ENCODE measurements at regions not wholly inside any gene's neighbourhood (a gene's known extent, or its start where the extent isn't known, plus 50 kb on each side); places are given as distances from the start of the nearest gene placed in this dataset.
A peak's percentile ranks its signal among the peaks of the same experiment; 100 is the strongest.

DNA sequence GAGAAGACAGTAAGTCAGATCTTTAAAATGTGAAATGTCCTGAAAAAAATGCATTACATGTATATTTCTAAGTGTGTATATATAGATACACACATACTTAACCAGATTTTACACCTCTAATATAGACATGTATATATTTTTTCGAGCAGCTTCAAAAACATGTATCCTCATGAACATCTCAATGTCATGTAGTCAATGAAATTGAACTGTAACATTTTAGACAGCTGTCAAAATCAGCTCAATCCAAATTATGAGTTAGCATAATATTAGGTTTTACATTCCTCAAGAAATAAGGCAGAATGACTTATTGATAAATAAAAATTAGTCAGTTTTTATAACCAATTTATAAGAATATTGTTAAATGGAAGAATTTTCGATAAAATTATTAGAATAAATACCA lies 665.7 kb downstream of the BRINP3 start:
- no peak for DNase-seq

GRCh38 chr1:189816558-189816957 lies 661.1 kb downstream of the BRINP3 start:
- DNase-seq: no peak

GRCh38 chr1:189819751-189820150 lies 657.9 kb downstream of the BRINP3 start:
- DNase-seq: no peak

DNA sequence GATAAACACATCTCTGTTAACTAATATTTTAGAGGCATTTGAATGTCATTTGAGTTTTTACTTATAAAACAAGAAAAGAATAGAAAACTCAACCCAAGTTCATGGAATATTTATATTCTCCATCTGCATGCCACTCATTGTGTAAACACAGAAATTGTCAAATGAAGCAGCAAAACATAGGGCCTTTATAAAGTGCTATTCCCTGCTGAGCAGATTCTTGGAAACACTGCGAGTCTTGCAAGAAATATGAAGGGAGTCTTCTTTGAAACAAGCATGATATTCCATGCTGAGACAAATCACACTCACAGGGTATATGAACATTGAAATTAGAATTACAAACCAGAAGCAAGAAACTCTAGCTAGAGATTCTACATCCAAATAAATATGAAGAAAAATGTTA lies 655.8 kb downstream of the BRINP3 start:
- DNase-seq: no peak

DNA sequence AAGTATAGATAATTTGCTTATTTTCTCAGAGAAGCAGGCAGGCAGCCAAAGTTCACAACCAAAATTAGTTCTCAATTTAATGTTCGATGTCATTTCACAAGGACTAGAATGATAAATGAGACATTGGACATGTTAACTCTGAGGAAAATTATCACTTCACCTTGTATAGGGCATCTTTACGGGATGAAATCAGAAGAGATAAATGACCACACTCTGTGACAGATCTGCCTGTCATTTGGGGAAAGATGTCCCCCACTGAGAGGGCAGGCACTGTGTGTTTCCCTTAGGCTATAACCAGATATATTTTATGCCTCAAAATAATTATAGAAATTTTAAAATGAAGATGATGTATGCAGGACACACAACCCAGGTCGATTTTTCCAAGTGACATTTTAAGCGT lies 642.9 kb downstream of the BRINP3 start:
- DNase-seq: no peak

GRCh38 chr1:189847613-189848012 lies 630.1 kb downstream of the BRINP3 start:
- DNase-seq: no peak

GRCh38 chr1:189851806-189852367 lies 625.8 kb downstream of the BRINP3 start:
- DNase-seq: no peak

- DNase-seq: no peak
Observed at GRCh38 chr1:189859385-189859977, 618.2 kb downstream of the BRINP3 start.

GRCh38 chr1:189866606-189867005 lies 611.1 kb downstream of the BRINP3 start:
- no peak for DNase-seq

DNA sequence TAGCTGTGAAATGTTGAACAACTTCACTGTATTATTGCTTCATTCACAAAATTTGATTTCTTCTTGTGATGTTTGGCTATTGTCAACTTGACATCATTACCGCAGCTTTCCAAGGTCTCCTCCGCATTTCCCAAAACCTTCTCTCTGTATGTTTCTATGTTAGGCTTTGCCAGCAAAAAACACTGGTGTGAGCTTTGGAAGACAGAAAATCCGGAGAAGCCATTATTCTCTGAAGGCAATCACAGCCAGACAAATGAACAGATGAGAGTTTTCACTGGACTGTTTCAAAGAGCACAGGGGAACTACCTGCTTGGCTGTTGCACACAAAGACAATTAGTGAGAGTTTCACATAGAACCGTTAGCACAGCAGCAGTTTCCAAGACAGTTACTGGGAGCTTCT lies 609.6 kb downstream of the BRINP3 start:
- peak; percentile 34 for DNase-seq

DNA sequence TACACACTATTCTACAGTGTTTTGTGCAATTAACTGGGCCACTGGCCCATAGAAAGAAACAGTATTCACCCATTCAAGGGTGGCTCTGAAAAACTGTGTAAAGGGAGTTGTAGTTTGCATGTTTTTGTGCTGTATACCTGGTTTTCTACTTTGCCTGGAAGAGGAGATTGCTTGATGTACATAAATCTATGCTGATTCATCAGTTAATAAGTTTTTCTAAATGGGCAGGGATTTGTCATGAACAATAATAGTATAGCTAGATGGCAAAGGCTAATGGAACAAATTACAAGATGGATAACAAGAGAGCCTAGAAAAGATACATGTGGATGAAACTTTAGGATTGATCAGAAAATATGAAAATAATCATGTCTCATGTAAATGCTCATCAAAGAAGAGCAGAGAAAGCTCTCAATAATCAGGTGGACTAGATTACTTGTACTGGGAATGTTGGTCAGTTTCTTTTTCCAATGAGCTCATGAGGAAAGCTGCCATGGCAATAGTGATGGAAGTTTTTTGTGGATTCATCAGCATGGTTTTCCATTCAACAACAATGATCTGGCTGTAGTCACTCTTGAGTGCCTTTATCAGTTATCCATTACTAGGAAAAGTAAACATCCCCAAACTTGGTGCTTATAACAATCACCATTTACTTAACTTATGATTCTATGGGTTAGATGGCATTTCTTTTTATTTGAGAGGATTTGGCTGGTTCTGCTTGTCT lies 602.8 kb downstream of the BRINP3 start:
- no peak for DNase-seq

GRCh38 chr1:189880135-189880534 lies 597.5 kb downstream of the BRINP3 start:
- no peak for DNase-seq

- DNase-seq: no peak
Observed at GRCh38 chr1:189899686-189900425, 577.8 kb downstream of the BRINP3 start.

DNA sequence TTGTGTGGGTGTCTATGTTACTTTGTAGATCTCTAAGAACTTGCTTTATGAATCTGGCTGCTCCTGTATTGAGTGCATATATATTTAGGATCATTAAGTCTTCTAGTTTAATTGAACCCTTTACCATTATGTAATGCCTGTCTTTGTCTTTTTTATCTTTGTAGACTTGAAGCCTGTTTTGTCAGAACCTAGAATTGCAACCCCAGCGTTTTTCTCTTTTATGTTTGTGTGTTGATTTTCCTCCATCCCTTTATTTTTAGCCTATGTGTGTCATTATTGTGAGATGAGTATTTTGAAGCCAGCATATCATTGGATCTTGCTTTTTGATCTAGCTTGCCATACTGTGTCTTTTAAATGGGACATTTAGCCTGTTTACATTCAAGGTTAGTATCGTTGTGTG lies 573.2 kb downstream of the BRINP3 start:
- DNase-seq: no peak

- no peak for DNase-seq
Observed at GRCh38 chr1:189908113-189908512, 569.6 kb downstream of the BRINP3 start.

GRCh38 chr1:189921613-189922012 lies 556.1 kb downstream of the BRINP3 start:
- no peak for DNase-seq

- no peak for DNase-seq
Observed at GRCh38 chr1:189927641-189928040, 550.0 kb downstream of the BRINP3 start.

DNA sequence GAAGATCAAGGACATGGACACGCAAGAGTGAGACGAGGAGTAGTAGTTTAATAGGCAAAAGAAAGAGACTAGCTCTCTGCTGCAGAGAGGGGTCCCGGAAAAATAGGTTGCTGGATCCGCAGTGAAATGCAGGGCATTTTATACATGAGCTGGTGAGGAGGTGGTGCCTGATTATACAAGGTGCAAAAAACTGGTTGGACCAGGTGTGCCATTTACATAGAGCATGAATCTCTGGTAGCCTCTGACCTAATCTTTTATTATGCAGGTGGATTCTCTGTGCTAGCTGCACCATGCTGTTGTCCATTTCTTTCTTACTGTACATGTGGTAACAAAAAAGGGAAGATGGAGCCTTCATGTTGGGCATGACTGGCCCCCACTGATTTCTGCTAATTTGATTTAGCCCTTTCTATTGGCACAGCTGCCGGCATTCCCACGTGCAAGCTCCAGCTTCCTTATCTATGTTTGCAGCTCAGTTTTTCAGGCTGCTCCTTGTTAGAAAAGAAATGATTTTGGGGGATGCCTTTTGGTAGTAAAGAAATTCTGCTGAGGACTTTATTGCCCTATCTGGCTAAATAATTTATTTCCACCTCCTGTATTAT lies 548.1 kb downstream of the BRINP3 start:
- DNase-seq: no peak

DNA sequence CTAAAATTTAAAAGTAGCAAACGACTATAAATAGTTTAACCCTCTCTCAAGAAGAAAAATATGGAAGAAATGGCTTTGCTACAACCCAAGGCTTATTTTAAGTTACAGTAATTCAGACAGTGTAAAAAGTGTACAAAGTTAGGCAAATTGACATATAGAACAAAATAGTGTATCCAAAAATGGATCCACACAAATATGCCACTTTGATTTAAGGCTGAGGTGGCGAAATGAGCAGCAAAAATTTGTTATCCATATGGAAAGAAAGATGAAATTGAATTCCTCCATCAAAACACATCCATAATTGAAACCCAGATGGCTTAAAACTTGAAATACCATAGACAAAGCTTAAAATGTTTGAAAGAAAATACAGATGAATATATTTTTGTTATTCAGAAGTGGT lies 540.8 kb downstream of the BRINP3 start:
- no peak for DNase-seq

- DNase-seq: peak; percentile 17
Observed at GRCh38 chr1:189939967-189940366, 537.7 kb downstream of the BRINP3 start.

DNA sequence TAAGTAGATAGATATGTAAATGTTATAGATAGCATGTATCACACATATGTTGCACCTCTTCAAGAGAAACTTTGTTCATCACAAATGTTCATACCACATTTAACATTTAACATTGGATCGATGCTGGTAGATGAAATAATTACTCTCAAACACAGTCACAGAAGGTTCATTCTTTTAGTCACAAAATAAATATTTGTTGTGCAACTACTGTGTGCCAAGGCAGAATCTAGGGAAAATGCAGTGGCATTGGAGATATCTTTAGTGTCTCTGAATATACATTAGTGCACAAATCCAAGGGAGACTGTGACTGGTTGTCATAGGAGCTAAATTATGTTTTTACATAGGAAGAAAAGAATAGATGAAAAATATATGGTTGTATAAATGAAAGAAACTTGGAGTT lies 535.7 kb downstream of the BRINP3 start:
- DNase-seq: no peak

- no peak for DNase-seq
Observed at GRCh38 chr1:189958756-189959155, 518.9 kb downstream of the BRINP3 start.

GRCh38 chr1:189960769-189961168 lies 516.9 kb downstream of the BRINP3 start:
- peak; percentile 38 for DNase-seq
